GM12864 (cell line): ENCODE measurements at regions not wholly inside any gene's neighbourhood (a gene's known extent, or its start where the extent isn't known, plus 50 kb on each side); places are given as distances from the start of the nearest gene placed in this dataset.
"Not testable (repeated sequence)": the region's sequence is repeated elsewhere in the genome, so short reads cannot be mapped to it uniquely, and the experiment has no call there.

Experiments used
- DNase-seq: peaks from one replicate; pipeline ENCODE4 v3.0.0-alpha.2; 2011; ENCODE audit warnings: low read depth
- H3K4me3 ChIP-seq: 2 replicates; pipeline ENCODE4 v1.5.1; 2011; ENCODE audit warnings: mild to moderate bottlenecking, low read depth, low read length, control low read depth
- TF ChIP-seq, protein P1 (sequence below): IDR thresholded peaks from 2 replicates; pipeline ENCODE4 v1.5.1; 2011; ENCODE audit warnings: low read depth, mild to moderate bottlenecking, moderate library complexity, low read length, control low read depth, inconsistent platforms; ENCODE audit errors: missing control alignments

DNA sequence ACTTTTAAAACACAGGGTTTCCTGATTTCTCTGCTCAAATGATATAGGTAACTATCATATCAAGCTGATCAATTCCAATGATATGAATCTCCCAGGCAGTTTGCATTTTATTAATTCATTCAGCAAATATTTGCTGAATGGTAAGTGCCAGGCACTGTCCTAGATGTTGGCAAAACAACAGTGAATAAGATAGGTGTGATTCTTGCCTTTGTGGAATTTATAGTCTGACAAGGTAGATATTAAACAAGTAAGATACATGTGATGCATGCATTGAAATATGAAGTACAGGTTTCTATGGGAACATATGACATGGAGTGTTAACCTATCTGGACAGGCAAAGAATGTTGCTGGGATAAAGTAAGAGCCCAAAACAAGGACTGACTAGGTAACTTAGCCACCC is 231.8 kb upstream of the DAB2 start:
- H3K4me3 ChIP-seq, result no peak overlapping the region
- TF ChIP-seq, protein P1, sequence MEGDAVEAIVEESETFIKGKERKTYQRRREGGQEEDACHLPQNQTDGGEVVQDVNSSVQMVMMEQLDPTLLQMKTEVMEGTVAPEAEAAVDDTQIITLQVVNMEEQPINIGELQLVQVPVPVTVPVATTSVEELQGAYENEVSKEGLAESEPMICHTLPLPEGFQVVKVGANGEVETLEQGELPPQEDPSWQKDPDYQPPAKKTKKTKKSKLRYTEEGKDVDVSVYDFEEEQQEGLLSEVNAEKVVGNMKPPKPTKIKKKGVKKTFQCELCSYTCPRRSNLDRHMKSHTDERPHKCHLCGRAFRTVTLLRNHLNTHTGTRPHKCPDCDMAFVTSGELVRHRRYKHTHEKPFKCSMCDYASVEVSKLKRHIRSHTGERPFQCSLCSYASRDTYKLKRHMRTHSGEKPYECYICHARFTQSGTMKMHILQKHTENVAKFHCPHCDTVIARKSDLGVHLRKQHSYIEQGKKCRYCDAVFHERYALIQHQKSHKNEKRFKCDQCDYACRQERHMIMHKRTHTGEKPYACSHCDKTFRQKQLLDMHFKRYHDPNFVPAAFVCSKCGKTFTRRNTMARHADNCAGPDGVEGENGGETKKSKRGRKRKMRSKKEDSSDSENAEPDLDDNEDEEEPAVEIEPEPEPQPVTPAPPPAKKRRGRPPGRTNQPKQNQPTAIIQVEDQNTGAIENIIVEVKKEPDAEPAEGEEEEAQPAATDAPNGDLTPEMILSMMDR, result no peak
- DNase-seq, result no peak

DNA sequence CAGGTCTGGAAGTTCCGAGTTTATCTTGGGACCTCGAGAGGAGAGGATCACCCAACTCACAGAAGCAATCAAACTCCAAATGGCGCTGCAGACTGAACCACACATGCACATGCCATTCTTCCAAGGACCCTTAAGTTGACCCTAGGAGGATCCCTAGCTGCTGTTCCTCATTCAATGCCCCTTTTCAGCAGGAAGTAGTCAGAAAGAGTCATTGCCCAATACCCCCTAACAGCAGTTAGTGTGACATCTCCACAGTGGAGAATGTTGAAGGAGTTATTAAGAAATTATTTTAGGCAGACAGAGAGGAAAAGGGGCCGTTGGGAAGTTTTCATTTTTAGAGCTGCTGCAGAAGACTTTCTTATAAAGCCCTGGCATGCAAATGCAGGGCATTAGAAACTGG is 229.9 kb upstream of the DAB2 start:
- DNase-seq, result no peak
- H3K4me3 ChIP-seq, result no peak overlapping the region
- TF ChIP-seq, protein P1, result no peak

DNA sequence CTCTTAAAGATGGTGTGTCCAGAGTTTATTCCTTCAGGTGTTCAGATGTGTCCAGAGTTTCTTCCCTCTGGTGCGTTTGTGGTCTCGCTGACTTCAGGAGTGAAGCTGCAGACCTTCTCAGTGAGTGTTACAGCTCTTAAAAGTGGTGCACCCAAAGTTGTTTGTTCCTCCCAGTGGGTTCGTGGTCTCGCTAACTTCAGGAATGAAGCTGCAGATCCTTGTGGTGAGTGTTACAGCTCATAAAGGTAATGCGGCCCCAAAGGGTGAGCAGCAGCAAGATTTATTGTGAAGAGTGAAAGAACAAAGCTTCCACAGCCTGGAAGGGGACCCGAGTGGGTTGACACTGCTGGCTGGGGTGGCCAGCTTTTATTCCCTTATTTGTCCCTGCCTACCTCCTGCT is 227.7 kb upstream of the DAB2 start:
- not testable (repeated sequence) for H3K4me3 ChIP-seq, DNase-seq

DNA sequence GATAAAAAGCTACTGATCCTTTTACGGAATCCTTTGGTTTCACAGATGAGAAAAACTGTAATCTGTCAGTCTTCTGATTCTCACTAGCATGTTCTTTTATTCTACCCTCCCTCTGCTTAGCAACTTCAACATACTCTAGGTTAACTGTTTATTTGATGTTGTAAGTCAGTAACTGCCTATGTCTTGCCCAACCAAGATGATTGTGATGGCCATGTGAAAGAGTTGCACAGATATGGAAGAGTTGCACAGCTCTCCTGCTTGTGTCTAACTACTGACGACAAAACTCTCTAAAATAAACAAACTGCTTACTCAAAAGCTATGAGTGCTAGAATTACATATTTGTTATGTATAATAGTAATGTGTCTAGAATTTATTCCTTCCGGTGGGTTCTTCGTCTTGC is 227.3 kb upstream of the DAB2 start:
- no peak for DNase-seq
- H3K4me3 ChIP-seq, result no peak overlapping the region
- TF ChIP-seq, protein P1, result no peak

DNA sequence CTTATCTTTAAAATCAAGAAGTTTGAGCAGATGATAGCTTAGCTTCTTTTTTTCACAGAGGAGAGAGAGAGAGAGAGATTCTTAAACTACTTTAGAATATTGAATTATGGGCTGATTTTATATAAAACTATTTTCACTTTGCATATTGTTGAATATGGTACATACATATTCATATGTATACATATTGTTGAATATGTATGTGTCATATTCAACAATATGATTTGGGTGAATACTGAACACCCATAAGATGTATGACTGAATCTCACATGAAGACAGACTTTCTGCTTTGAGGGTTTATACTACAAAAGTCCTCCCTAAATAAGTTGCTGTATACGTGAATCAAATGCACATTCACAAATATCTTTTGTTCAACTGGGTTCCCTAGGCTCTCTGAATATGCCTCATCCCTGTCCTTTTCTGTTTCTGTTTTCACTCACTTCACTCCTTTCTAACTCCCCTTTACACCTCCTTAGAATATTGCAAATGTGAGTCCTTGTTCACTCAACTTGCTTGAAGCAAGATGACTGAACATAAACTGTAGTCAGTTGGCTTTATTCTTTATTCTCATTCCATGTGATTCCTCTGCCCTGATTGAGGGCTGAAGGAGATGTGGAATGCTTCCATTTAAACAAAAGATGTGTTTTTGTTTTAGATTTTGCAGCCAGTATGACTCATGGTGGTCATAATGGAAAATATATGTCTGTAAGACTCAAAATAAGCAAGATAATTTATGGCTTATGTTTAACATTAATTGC is 225.4 kb upstream of the DAB2 start:
- H3K4me3 ChIP-seq, result no peak overlapping the region
- TF ChIP-seq, protein P1, result no peak
- no peak for DNase-seq

DNA sequence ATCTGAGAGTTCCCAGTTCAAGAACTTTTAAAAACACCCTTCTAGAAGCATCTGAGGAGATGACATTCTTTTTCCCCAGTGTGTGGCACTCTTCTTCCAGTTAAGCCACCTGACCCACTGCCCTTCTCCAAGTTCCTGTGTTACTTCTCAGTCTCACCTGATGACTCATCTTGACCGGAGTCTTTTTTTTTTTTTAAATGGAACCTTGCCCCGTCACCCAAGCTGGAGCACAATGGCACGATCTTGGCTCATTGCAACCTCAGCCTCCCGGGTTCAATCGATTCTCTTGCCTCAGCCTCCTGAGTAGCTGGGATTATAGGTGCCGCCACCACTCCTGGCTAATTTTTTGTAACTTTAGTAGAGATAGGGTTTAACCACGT is 224.1 kb upstream of the DAB2 start:
- no peak overlapping the region for H3K4me3 ChIP-seq
- no peak for DNase-seq
- TF ChIP-seq, protein P1, result no peak

DNA sequence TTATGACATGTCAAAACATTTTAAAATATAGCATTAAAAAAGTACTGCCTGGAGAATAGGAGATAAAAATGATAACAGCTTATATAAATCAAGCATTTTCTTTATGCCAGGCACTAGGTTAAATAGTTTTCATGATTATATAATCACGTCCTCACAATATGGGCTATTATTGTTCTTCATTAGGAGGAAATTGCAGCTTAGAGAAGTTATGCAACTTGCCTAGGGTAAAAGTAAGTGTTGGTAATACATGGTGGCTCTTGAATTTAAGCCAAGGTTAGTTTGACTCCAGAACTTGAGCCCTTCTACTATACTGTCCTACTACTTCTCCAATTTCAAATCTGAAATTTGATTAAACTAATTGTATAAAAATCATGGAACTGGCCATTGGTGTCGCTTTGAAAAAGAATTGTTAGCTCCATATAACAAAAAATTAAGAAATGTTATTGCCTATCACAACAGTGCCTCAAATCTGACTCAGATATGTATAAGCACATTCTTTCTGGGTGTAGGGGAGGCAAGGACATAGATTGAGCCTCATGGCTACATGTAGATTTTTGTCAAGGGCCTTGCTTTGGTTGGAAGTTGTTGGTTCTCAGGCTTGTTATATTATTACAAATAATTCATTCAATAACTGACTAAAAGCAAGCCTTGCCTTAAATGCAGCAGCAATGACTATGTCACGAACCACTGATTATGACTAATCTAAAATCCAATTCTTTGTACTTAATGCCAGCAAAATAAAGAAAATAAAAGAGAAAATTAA is 223.5 kb upstream of the DAB2 start:
- H3K4me3 ChIP-seq, result no peak overlapping the region
- DNase-seq, result no peak
- TF ChIP-seq, protein P1, result no peak
